ENCODE measurements at regions not wholly inside any gene's neighbourhood (a gene's known extent, or its start where the extent isn't known, plus 50 kb on each side); places are given as distances from the start of the nearest gene placed in this dataset.

GRCh38 chr7:25858200-25858524 is 293.8 kb upstream of the NFE2L3 start:
- no peak for DNase-seq (ENCODE audit: low spot score)
- ATAC-seq (ENCODE audit: low FRiP score) = no peak
- no peak for TF ChIP-seq CTCF (IDR thresholded peaks at IDR 0.05)

- DNase-seq (ENCODE audit: low spot score) = no peak
- no peak for ATAC-seq (ENCODE audit: low FRiP score)
- TF ChIP-seq CTCF (IDR thresholded peaks at IDR 0.05) = no peak
Observed at GRCh38 chr7:25858525-25859411, 293.2 kb upstream of the NFE2L3 start.

- no peak for DNase-seq (ENCODE audit: low spot score)
- no peak for ATAC-seq (ENCODE audit: low FRiP score)
- TF ChIP-seq CTCF (IDR thresholded peaks at IDR 0.05) = no peak
Observed at GRCh38 chr7:25859412-25860274, 292.4 kb upstream of the NFE2L3 start.

- DNase-seq (ENCODE audit: low spot score) = no peak
- no peak for TF ChIP-seq CTCF (IDR thresholded peaks at IDR 0.05)
Observed at GRCh38 chr7:25860275-25861163, 291.5 kb upstream of the NFE2L3 start.

GRCh38 chr7:25861164-25861496 is 290.9 kb upstream of the NFE2L3 start:
- no peak for DNase-seq (ENCODE audit: low spot score)
- no peak for TF ChIP-seq CTCF (IDR thresholded peaks at IDR 0.05)
- no peak for ATAC-seq (ENCODE audit: low FRiP score)

More at GRCh38 chr7:25860275-25861163, 291.5 kb upstream of the NFE2L3 start:
- ATAC-seq (ENCODE audit: low FRiP score) = no peak

- no peak for TF ChIP-seq CTCF (IDR thresholded peaks at IDR 0.05)
- DNase-seq (ENCODE audit: low spot score) (no peak), ATAC-seq (ENCODE audit: low FRiP score) (no peak)
Observed at GRCh38 chr7:25861601-25862260, 290.3 kb upstream of the NFE2L3 start.
